ENCODE measurements at regions not wholly inside any gene's neighbourhood (a gene's known extent, or its start where the extent isn't known, plus 50 kb on each side); places are given as distances from the start of the nearest gene placed in this dataset.

DNA sequence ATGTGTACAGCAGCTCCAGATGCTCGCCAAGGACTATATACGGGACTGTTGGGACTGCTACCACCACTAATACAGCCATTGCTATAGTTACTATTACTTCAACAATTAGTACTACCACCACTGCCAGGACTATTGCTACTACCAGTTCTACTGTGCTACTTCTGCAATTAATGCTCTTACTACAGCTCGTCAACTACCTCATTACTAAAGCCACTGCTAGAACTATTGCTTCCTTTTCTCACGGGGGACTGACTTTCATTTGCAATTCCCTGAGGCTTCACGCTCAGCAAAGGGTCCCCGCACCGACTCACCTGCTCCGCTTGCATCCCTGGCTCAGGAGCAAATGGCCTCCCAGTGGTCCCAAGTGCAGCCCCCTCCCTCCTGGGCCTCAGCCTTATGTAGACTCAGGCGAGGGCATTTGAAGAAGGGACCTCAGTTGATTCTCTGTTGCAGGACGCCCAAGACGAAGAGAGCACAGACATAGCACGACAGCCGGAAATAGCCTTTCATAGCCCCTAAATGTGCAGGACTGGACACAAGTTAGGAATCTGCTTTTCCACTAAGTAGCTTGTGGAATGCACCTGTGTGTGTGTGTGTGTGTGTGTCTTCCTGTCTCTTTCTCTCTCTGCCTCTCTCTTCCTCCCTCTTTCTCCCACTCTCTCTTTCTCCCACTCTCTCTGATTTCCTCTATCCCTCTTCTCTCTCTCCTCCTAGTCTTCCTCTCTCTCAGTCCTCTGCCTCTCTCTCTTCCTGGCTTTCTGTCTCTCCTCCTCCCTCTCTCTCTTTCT lies 294.8 kb downstream of the ASMT start:
- Histone ChIP-seq H4K20me1 (ENCODE audit: insufficient read depth, low read length) (no peaks in the 10 kb centered on the region), H3K9ac (ENCODE audit: low read depth, low read length) (no peak overlapping the region), H3K79me2 (ENCODE audit: insufficient read depth, low read length) (no peaks in the 10 kb centered on the region), H2AFZ (ENCODE audit: low read depth, low read length) (no peak overlapping the region), H3K4me2 (ENCODE audit: insufficient read depth, low read length) (no peak overlapping the region), H3K4me3 (ENCODE audit: low read depth in 1 of 2, low read length in 2 of 2) (no peak overlapping the region), H3K27ac (ENCODE audit: low read length) (no peak overlapping the region), H3K4me1 (ENCODE audit: insufficient read depth, low read length) (no peaks in the 10 kb centered on the region), H3K36me3 (ENCODE audit: insufficient read depth, low read length) (no peaks in the 10 kb centered on the region), H3K27me3 (ENCODE audit: insufficient read depth, low read length, poor library complexity) (no peaks in the 10 kb centered on the region), H3K9me3 (ENCODE audit: insufficient read depth, low read length, severe bottlenecking) (peaks cover 3% of the 10 kb centered on the region)
- no peak for TF ChIP-seq EZH2 (IDR thresholded peaks at IDR 0.05; ENCODE audit: borderline replicate concordance, low read depth, low read length, severe bottlenecking)
- TF ChIP-seq, protein P1, sequence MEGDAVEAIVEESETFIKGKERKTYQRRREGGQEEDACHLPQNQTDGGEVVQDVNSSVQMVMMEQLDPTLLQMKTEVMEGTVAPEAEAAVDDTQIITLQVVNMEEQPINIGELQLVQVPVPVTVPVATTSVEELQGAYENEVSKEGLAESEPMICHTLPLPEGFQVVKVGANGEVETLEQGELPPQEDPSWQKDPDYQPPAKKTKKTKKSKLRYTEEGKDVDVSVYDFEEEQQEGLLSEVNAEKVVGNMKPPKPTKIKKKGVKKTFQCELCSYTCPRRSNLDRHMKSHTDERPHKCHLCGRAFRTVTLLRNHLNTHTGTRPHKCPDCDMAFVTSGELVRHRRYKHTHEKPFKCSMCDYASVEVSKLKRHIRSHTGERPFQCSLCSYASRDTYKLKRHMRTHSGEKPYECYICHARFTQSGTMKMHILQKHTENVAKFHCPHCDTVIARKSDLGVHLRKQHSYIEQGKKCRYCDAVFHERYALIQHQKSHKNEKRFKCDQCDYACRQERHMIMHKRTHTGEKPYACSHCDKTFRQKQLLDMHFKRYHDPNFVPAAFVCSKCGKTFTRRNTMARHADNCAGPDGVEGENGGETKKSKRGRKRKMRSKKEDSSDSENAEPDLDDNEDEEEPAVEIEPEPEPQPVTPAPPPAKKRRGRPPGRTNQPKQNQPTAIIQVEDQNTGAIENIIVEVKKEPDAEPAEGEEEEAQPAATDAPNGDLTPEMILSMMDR (IDR thresholded peaks at IDR 0.05; ENCODE audit: borderline replicate concordance, extremely low read depth, low read length, poor library complexity, severe bottlenecking) = no peak
- DNase-seq = no peak
- ATAC-seq (ENCODE audit: insufficient read depth, low read depth) = no peak

DNA sequence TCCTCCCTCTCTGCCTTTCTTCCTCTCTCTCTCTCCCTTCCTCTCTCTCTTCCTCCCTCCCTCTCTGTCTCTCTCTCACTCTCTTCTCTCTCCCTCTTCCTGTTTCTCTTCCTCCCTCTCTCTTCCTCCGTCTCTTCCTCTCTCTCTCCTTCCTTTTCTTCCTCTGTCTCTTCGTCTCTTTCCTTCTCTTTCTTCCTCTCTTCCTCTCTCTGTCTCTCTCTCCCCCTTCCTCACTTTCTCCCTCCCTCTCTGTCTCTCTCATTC lies 295.3 kb downstream of the ASMT start:
- Histone ChIP-seq H2AFZ (ENCODE audit: low read depth, low read length) (no peak overlapping the region), H3K36me3 (ENCODE audit: insufficient read depth, low read length) (no peaks in the 10 kb centered on the region), H3K4me1 (ENCODE audit: insufficient read depth, low read length) (no peaks in the 10 kb centered on the region), H4K20me1 (ENCODE audit: insufficient read depth, low read length) (no peaks in the 10 kb centered on the region), H3K27me3 (ENCODE audit: insufficient read depth, low read length, poor library complexity) (no peaks in the 10 kb centered on the region), H3K27ac (ENCODE audit: low read length) (no peak overlapping the region), H3K9ac (ENCODE audit: low read depth, low read length) (no peak overlapping the region), H3K4me3 (ENCODE audit: low read depth in 1 of 2, low read length in 2 of 2) (no peak overlapping the region), H3K79me2 (ENCODE audit: insufficient read depth, low read length) (no peaks in the 10 kb centered on the region), H3K9me3 (ENCODE audit: insufficient read depth, low read length, severe bottlenecking) (peaks cover 3% of the 10 kb centered on the region), H3K4me2 (ENCODE audit: insufficient read depth, low read length) (no peak overlapping the region)
- no peak for DNase-seq
- no peak for ATAC-seq (ENCODE audit: insufficient read depth, low read depth)
- TF ChIP-seq, protein P1 (IDR thresholded peaks at IDR 0.05; ENCODE audit: borderline replicate concordance, extremely low read depth, low read length, poor library complexity, severe bottlenecking) = no peak
- TF ChIP-seq EZH2 (IDR thresholded peaks at IDR 0.05; ENCODE audit: borderline replicate concordance, low read depth, low read length, severe bottlenecking) = no peak

DNA sequence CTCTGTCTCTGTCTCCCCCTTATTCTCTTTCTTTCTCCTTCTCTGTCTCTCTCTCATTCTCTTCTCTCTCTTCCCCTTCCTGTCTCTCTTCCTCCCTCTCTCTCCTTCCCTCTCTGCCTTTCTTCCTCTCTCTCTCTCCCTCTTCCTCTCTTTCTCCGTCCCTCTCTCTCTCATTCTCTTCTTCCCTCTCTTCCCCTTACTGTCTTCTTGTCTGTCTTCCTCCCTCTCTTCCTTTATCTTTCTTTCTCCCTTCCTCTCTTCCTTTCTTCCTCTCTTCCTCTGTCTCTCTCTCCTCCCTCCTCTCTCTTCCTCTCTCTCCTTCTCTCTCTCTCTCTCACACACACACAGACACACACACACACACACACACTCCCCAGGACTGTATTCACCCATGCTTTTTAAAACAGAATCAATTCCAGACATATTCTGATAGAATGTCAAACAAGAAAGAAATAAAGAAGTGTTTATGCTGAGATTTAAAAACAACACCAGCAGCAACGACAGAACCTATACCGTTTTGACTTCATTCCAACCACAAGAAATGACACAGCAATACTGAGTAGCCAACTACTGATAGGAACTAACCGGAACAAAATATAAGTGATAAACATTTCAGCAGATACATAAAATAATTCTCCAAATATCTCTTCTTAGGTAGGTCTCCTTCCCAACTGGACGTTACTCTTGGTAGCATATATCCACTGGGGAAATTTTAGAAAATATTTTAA lies 296.7 kb downstream of the ASMT start:
- no peak overlapping the region for H3K4me2 ChIP-seq (ENCODE audit: insufficient read depth, low read length)
- no peak overlapping the region for H2AFZ ChIP-seq (ENCODE audit: low read depth, low read length)
- H3K4me3 ChIP-seq (ENCODE audit: low read depth in 1 of 2, low read length in 2 of 2) = no peak overlapping the region
- no peak overlapping the region for H3K27ac ChIP-seq (ENCODE audit: low read length)
- H3K9ac ChIP-seq (ENCODE audit: low read depth, low read length) = no peak overlapping the region
- ATAC-seq (ENCODE audit: insufficient read depth, low read depth) (no peak), DNase-seq (no peak)
- no peaks in the 10 kb centered on the region for H3K27me3 ChIP-seq (ENCODE audit: insufficient read depth, low read length, poor library complexity)
- no peaks in the 10 kb centered on the region for H3K4me1 ChIP-seq (ENCODE audit: insufficient read depth, low read length)
- H3K9me3 ChIP-seq (ENCODE audit: insufficient read depth, low read length, severe bottlenecking) = peaks cover 3% of the 10 kb centered on the region
- H3K36me3 ChIP-seq (ENCODE audit: insufficient read depth, low read length) = no peaks in the 10 kb centered on the region
- no peak for TF ChIP-seq EZH2 (IDR thresholded peaks at IDR 0.05; ENCODE audit: borderline replicate concordance, low read depth, low read length, severe bottlenecking)
- TF ChIP-seq, protein P1 (IDR thresholded peaks at IDR 0.05; ENCODE audit: borderline replicate concordance, extremely low read depth, low read length, poor library complexity, severe bottlenecking) = no peak
- no peaks in the 10 kb centered on the region for H3K79me2 ChIP-seq (ENCODE audit: insufficient read depth, low read length)
- H4K20me1 ChIP-seq (ENCODE audit: insufficient read depth, low read length) = no peaks in the 10 kb centered on the region
